GM18511 (cell line): ENCODE measurements at regions not wholly inside any gene's neighbourhood (a gene's known extent, or its start where the extent isn't known, plus 50 kb on each side); places are given as distances from the start of the nearest gene placed in this dataset.

ENCODE experiments used
- ATAC-seq: cut with Tn5 transposase; IDR thresholded peaks from one replicate; pipeline ENCODE4 v1.9.1; 2021; ENCODE audit warnings: mild to moderate bottlenecking, moderate library complexity; ENCODE audit not compliant: unreplicated experiment

DNA sequence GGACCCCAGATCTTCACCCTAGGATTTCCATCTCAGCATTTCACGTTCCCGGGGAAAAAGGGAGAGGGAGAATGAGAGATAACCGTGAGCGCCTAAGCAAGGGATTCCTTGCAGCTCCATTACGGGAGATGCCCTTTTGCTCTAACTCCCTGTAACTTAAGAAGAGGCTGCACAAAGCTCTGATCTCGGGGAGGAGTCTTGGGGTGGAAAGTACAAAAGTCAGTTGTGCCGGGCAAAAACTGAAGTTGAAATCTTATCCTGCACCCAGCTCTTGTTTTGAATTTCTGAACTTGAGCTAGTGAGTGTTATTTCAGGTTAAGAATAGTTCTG, 256.4 kb upstream of the SOX21 start:
- ATAC-seq: no peak

DNA sequence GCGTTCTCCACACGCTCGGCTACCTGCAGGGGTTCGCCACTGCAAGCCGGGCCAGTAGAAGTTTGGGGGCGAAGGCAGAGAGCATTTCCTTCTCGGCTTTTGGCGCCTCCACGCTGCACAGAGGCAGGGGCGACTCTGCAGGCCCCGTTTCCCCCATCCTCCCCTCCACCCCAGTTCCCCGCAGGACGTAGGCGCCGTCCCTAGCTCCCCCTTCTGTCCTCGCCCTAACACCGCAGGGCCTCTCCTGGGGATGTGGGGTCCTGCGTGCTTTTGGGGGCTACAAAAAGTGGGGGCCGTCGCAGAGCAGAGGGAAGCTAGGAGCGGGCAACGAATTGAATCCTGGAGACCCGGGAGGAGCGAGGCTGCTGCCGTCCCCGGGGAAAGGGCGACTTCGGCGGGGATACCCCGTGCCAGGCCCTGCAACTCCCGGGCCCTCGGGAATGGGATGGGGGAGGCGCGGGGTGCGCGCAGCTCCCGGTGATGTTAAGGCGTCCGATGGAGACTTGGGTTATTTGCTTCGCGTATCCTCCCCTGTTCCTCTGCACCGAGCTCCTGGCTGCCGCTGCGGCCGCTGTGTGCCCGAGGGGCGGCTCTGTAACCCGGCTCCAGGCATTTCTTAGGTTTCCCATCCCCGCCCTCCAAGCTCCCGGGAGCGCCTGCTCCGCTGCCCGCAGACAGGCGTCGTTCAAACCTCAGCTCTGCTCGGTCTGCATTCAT, 255.9 kb upstream of the SOX21 start:
- peak; percentile 33 for ATAC-seq

DNA sequence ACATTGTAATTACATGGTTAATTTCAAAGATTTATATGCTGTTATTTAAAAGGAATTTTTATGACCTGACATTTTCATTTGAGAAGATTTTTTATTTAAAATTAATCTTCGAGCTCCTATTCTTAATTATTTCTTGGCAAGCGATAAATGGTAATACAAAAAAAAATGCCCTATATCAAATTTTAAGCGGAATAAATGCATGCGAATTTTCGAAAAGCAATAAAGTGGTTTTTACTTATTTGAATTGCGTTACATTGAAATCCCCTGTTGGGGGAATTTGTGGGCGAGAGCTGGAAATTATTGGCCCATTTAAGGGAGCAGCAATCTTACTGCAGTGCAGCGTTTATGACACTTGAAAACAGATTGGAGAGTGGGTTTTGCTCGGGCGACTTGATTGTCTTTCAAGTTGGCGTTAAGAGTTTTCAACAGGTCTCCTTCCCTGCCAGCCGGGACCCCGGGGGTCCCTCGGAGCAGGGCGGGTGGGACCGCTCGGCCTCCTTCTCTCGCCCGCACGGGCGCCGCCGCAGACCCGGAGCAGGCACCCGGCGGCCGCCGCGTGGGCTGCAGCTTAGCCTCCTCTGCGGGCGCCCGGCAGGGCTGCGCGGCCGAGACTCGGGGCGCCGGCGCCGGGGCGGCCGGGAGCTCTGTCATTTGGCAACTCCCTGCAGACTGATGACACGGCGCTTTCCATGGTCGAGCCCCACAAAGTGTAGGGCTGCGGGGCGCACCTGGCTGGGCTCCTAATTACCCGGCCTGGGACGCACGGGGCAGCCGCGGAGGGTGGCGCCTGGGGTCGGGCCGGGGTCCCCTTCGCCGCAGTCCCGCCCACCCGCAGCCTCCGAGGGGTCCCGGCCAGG, 255.1 kb upstream of the SOX21 start:
- ATAC-seq: peak; percentile 67

DNA sequence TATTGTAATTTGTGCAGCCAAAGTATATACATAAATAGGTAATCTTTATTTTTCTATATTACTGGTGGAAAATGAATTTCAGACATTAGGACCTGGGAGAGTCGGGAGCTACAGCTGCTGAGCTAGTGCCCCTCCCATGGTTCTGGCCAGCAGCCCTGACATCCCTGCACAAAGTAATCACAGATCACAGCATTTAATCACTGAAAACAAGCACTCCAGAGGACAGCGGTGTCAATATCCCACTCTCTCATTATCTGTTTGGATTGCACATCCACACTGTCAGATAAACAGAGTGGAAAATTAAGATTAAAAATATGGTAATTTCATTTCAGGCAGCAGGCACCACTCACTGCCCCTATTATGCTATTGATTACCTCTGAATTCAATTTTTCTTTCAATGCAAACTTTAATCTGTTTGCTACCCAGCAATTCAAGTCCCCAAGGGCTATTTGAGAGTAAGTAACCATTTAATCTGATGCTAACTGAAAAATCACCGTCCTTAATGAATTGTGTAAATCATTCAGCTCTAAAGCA, 254.1 kb upstream of the SOX21 start:
- ATAC-seq: no peak

DNA sequence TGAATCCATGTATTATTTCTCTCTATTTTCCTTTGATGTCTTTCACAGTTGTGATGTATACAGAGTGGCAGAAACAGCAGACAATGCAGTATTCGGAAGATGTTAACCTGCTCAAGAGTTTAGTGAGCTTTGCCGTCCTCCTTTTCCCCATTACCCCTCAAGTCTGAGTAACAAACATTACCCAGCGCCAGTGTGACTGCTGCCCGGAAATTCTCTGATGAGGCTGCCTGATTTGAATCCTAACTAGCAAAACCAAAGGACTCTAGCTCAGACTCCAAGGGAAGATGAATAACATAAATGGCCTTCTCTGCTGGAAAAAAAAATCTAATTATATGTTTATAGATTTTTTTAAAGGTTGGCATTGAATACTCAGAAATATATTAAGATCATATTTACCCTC, 247.3 kb upstream of the SOX21 start:
- no peak for ATAC-seq

DNA sequence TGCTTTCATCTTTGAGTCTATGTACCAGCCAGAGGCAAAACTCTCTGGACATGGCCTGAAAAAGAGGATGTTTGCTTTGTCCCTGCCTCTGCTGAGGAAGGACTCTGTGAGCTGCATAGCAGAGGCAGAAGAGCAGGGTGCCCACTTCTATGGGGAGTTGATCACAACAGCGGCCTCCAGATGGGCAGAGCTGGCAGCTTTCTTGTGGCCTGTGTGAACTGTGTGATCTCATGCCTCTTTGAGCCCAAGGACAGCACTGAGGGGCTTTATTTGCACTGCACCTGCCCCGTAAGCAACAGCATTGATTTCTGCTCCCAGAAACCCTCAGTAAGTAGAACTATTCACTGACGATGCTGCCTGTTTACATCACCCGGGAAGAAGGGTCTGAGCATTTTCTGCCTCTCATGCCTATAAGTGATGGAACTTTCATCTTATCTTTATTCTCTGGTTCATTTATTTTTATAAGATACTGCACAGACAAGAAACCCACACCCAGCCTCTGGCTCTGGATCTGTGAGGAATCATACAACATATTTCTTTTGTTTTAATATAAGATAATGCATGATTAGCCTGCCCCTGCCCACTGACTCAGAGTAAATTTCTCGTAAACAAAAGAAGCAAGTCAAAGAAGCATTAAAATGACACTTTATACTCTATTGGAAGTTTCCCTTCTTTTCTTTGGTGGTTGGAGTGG, 244.2 kb upstream of the SOX21 start:
- no peak for ATAC-seq

DNA sequence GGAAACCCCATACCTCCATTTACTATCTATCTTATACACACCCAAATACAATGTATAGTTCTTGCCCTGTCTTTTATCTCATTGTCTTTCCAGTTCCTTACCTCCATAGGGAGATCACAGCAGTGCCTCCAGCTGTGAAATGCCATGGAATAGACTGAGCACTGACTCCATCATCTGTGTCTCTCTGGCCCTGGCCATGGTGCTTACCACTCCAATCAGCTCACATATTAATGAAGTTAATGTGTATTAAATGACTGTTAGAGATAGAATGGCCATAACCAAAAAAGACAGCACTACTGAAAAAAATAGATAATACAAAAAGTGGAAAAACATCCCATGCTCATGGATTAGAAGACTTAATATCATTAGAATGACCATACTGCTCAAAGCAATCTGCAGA, 240.4 kb upstream of the SOX21 start:
- ATAC-seq: no peak

DNA sequence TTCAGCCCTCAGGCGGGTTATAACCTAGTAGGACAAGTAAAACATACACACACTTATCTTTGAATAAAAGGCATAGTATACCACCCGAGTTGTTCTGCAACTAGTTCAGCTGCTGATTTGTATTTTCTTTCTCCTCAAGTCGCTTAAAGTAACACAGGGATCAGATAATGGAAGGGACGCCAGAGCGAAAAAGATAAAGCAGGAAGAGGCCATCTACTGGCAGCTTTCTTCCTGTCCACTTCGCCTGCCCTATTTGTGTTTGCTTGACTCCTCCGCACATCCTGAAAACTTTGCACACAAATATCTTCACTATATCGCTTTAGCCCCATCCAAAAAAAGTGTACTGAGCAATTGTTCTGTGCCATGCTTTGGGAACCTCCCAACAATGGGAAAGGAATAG, 238.0 kb upstream of the SOX21 start:
- ATAC-seq: no peak

DNA sequence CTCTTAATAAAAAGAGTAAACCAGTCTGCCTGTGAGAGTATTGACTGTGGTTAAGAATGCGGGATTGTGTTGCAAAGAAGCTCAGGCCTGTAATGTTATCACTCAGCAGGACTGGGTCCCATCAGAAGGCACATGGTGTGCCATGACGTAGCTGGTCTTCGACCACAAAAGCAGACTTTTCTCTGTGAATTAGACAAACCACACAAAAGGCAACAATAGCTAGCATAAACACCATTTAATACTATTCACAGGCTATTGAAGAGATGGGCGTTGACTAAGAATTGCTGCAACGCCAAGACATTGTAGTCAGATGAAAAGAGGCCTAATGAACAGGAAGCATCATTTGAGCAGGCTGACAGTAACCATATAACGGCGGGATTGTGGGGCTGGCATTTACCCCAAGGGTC, 235.6 kb upstream of the SOX21 start:
- no peak for ATAC-seq

DNA sequence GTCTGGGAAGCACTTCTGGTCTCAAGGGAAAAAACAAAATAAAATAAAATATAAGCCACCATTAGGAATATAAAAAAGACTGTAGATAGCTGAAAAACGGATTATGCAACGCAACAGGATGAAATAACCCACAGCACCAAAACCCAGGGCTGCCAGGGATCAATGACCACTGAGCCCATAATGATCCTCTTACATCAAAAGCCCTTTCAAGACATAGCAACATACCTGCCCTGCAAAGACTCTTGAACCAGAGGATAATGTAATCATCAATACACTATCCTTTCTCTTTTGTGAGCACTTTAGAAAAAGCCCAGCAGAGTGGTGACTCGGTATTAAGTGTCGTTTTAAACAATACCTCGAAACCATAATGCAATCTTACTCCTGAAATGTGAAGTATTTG, 235.0 kb upstream of the SOX21 start:
- no peak for ATAC-seq

DNA sequence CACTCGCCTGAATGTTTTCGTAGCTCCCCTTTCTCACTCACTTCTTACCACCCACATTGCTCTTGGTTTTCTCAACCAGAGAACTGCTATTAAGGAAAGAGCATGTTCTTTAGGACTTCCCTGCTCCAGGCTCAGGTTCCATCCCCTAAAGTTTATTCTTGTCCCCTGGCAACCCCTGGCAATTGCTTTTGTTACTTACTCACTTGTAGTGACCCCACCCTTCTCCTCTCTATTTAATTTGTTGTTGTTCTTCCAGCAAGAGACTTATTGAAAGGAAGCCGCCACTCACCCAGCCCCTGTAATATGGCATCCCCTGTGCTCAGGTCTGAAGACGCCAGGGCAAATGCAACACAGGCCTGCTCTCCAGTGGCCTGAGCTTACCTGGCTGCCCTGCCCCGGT, 233.7 kb upstream of the SOX21 start:
- no peak for ATAC-seq

DNA sequence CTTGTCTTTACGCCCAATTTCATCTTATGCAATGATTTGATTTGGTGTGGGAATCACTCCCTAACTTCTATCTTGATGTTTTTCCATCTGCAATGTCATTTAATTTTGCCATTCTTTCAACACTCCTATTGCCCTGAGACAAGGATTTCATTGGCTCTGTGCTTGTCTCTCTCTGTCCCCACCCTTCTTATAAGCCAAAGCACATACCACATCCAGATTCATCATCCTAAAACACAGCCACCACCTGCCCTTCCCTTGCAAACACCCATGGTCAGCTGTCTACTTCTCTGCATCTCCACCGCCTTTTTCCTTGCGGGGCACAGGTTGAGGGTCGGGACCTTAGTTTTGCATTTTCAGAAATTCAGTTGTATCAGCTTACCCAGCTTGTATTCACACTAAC, 225.8 kb upstream of the SOX21 start:
- no peak for ATAC-seq

DNA sequence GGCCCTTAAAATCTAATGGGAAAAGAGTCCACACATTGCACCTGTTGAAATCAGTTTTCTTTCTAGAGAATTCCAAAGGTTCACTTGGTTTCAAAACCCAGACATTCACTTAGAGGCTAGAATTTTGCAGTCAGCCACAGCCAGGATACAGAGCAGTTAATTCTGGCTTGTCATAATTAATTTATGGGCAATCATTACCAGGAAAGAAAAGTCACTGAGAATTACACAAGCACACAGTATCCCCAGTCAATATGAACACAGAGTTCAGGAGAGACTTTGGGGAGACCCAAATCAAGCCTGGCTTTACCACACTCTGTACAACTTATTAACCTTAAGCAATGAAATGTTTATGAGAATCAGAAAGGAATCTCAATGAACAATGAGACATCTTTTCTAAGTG, 224.3 kb upstream of the SOX21 start:
- ATAC-seq: no peak

DNA sequence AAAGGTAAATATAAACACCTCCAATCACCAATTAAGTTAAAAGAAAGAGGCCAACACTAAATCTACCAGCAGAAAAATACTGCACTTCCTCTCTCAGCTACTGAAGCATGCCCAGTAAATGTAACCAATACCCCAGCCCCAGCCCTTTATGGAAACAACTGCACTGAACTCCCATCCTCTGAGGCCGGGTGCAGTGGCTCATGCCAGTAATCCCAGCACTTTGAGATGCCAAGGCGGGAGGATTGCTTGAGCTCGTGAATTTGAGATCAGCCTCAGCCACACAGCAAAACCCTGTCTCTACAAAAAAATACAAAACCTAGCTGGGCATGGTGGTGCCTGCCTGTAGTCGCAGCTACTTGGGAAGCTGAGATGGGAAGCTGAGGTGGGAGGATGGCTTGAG, 221.6 kb upstream of the SOX21 start:
- no peak for ATAC-seq

DNA sequence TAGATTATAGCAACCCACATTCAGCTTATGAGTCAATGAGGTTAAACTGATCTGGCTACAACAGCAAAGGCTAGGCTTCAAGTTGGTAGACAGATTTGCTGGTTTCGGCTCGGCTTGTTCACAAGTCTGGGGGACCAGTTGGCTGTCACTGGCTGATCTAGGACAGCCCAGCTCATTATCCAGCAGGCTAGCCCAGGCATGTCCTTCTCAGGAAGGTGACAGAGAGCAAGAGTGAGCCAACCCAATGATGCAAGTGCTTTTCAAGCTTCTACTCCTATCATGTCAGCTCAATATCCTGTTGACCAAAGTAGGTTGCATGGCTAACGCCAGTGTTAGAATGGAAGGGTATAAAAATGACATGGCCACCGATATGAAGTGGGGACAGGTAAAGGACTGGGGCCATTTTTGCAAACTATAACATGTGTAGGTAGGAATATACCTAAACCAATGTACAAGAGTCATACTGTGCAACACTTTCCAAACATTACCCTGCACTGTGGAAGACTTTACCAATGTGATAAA, 220.9 kb upstream of the SOX21 start:
- no peak for ATAC-seq

DNA sequence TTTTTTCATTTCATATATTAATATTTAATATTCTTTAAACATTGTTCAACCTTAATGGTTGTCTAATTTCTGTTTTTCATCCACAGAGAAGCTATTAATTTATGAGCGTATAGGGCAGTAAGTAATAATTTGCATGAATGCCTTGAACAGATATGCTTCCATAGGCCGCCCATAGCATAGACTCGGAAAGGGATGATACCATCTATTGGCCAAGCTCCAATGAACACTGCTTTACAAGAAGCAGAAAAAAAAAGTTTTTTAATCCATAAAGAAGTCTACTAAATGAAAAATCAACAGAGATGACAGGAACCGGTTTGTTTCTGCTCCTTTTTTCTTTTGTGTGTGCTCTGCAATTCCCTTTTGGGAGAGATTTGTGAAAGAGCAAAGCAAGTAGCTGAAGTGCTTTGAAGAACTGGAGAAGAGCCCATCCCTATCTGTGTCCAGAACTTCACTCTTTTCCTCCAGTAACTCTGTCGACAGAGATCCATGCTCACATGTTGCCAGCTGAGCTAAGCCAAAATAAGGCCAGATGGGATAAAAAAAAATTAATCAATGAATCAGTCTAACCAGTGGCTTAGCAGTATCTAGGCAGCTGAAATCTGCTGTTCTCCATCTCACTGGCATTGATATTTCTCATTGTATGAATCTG, 215.9 kb upstream of the SOX21 start:
- ATAC-seq: no peak

DNA sequence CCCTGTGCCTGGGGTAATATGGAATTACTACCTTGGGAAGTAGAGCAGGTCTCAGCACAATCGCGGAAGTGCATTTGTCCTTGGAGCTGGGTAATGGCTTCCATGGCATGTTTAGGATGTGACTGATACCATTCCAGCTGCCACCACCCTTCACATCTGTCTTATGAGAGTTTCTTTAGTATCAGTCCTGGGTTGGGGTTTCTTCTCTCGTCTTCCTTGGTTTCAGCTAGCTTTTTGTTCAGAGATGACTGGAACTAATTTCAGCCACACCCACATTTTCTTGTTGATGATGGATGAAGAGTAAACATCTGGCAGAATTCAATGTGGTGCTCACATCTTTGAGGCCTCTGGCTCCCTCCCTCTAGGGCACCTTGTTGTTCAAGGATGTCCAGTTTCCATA, 212.9 kb upstream of the SOX21 start:
- ATAC-seq: no peak

DNA sequence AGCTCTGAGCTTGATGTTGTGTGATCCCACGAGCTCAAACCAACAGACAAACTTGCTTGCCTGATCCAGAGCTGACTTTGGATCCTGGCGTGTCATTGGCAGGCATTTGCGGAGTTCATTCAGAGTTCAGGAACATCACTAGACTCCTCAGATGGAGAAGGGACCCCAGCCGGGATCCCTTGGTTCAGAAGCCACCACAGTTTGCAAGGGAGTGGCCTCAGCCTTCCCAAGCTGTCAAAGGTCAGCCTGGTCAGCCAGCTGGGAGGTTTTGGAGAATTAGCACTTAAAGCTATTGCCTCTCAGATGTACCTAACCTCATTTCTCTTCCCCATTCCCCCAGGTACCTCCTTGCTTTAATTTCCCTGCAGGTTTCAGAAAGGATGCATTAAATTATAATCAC, 208.8 kb upstream of the SOX21 start:
- no peak for ATAC-seq

DNA sequence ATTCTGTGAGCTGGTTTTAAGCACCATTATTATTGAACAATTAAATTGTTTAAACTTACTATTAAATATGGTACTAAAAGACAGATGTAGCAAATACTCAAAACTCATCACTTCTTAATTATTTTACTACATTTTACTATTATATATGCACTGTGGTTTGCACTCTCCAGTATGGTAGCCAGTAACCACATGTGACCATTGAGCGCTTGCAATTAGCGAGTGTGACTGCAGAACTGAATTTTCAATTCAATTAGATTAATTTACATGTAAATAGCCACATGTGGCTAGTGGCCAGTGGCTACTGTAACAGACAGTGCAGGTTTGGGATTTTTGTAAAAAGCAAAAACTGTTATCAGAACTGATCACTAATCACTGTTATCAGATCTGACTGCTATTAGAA, 208.2 kb upstream of the SOX21 start:
- no peak for ATAC-seq

DNA sequence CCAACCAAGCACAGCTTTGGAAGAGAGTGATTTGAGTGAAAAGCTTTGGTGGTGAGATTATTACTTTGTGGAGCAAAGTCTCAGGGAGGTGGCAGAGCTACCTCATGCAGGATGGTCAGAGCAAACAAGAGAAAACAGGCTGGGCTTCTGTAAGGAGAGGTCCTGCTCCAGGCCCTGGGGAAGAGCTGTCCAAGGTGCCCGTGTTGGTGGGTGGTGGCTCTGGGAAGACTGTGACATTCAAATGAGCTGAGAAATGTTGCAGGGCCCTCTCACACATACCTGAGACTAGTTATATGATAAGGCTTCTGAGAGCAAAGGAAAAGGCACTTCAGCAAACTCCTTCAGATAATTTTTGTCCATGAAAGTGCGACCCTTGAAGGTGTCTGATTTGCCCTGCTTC, 205.5 kb upstream of the SOX21 start:
- no peak for ATAC-seq

DNA sequence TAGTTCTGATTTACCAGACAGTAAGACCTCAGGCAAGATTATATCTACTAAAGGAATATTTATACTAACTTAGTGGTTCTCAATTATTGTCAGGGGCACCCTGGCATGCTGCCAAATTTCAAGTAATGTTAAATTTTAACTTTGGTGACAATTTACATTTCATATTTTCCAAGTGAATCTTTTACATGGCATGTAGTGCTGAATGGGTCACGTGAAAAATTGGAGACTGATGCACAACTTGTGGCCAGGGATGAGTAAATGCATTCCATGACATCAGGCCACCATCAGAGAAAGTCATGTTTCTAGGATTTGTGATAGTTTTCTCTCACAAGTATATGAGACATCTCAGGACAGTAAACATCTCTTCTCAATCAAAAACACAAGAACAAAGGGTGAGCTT, 202.6 kb upstream of the SOX21 start:
- ATAC-seq: no peak
